Suprapubic skin (tissue), 4 donors: ENCODE measurements at regions not wholly inside any gene's neighbourhood (a gene's known extent, or its start where the extent isn't known, plus 50 kb on each side); places are given as distances from the start of the nearest gene placed in this dataset.

Source experiments
- DNase-seq, 2 donors: peaks; one replicate each; pipeline ENCODE4 v3.0.0-alpha.2; 2019; ENCODE audit warnings: low spot score in 2 of 2
- H3K27ac ChIP-seq: fragments of 200-600 bp; sonication (generic); one replicate; pipeline ENCODE4 v1.5.1; 2019
- H3K27me3 ChIP-seq: fragments of 200-600 bp; sonication (generic); one replicate; pipeline ENCODE4 v1.5.1; 2019
- H3K36me3 ChIP-seq: fragments of 200-600 bp; sonication (generic); one replicate; pipeline ENCODE4 v1.5.1; 2019
- H3K4me1 ChIP-seq: fragments of 200-600 bp; sonication (generic); one replicate; pipeline ENCODE4 v1.5.1; 2019
- H3K4me3 ChIP-seq: fragments of 200-600 bp; sonication (generic); one replicate; pipeline ENCODE4 v1.5.1; 2019; ENCODE audit warnings: mild to moderate bottlenecking
- H3K9me3 ChIP-seq: fragments of 200-600 bp; sonication (generic); one replicate; pipeline ENCODE4 v1.5.1; 2019
- EP300 ChIP-seq: sonication (generic); formaldehyde crosslinking; IDR thresholded peaks from one replicate; pipeline ENCODE4 v1.6.1; 2017; ENCODE audit warnings: antibody characterized with exemption
- POLR2A ChIP-seq, 2 donors: fragments of 450-650 bp; IDR thresholded peaks; one replicate each; pipeline ENCODE4 v1.6.1; 2017; ENCODE audit warnings: antibody characterized with exemption in 2 of 2, mild to moderate bottlenecking in 2 of 2, moderate library complexity in 2 of 2
- POLR2AphosphoS5 ChIP-seq, 3 donors: sonication (generic); formaldehyde crosslinking; IDR thresholded peaks; one replicate each; pipeline ENCODE4 v1.6.1; 2017; ENCODE audit warnings: antibody characterized with exemption in 3 of 3
- WGBS: methylation state at CpG from one replicate; pipeline ENCODE4 v1.1.5; 2018; 5-methylcytosine and 5-hydroxymethylcytosine counted together
- TF ChIP-seq, protein P1 (sequence below), 2 donors: fragments of 200-600 bp in 1 of 2; fragments of 450-650 bp in 1 of 2; sonication (generic) in 1 of 2; IDR thresholded peaks; one replicate each; pipeline ENCODE4 v1.5.1; 2016 to 2019; ENCODE audit warnings: antibody characterized with exemption in 2 of 2, mild to moderate bottlenecking in 1 of 2, moderate library complexity in 1 of 2

DNA sequence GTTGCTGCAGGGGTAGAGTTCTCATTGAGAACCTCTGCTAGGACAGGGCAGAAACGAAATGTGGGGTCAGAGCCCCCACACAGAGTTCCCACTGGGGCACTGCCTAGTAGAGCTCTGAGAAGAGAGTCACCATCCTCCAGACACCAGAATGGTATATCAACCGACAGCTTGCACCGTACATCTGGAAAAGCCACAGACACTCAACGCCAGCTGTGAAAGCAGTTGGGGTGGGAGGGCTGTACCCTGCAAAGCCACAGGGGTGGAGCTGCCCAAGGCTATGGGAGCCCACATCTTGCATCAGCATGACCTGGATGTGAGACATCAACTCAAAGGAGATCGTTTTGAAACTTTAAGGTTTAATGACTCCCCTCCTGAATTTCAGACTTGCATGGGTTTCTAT is 284.0 kb upstream of the DEPDC1 start:
- H3K27ac ChIP-seq: no peak overlapping the region
- no peak for TF ChIP-seq POLR2A (IDR thresholded peaks at IDR 0.05)
- no peak for TF ChIP-seq EP300
- no peak for TF ChIP-seq POLR2AphosphoS5 (IDR thresholded peaks at IDR 0.05)
- TF ChIP-seq, protein P1, sequence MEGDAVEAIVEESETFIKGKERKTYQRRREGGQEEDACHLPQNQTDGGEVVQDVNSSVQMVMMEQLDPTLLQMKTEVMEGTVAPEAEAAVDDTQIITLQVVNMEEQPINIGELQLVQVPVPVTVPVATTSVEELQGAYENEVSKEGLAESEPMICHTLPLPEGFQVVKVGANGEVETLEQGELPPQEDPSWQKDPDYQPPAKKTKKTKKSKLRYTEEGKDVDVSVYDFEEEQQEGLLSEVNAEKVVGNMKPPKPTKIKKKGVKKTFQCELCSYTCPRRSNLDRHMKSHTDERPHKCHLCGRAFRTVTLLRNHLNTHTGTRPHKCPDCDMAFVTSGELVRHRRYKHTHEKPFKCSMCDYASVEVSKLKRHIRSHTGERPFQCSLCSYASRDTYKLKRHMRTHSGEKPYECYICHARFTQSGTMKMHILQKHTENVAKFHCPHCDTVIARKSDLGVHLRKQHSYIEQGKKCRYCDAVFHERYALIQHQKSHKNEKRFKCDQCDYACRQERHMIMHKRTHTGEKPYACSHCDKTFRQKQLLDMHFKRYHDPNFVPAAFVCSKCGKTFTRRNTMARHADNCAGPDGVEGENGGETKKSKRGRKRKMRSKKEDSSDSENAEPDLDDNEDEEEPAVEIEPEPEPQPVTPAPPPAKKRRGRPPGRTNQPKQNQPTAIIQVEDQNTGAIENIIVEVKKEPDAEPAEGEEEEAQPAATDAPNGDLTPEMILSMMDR (IDR thresholded peaks at IDR 0.05): no peak
- no peaks in the 10 kb centered on the region for H3K9me3 ChIP-seq
- WGBS: 56% methylated on average over 5 of the region's 5 CpGs
- H3K27me3 ChIP-seq: no peaks in the 10 kb centered on the region
- H3K4me1 ChIP-seq: no peaks in the 10 kb centered on the region
- no peak for DNase-seq
- H3K4me3 ChIP-seq: no peak overlapping the region
- no peaks in the 10 kb centered on the region for H3K36me3 ChIP-seq

- no peaks in the 10 kb centered on the region for H3K9me3 ChIP-seq
- H3K36me3 ChIP-seq: no peaks in the 10 kb centered on the region
- H3K27me3 ChIP-seq: no peaks in the 10 kb centered on the region
- H3K4me3 ChIP-seq: no peak overlapping the region
- H3K4me1 ChIP-seq: no peaks in the 10 kb centered on the region
- no peak for TF ChIP-seq EP300
- no peak for TF ChIP-seq POLR2AphosphoS5 (IDR thresholded peaks at IDR 0.05)
- no peak for TF ChIP-seq POLR2A (IDR thresholded peaks at IDR 0.05)
- no peak for DNase-seq
- H3K27ac ChIP-seq: no peak overlapping the region
Measured at GRCh38 chr1:68782890-68783289, 286.0 kb upstream of the DEPDC1 start.

GRCh38 chr1:68785328-68785727 is 288.4 kb upstream of the DEPDC1 start:
- no peaks in the 10 kb centered on the region for H3K27me3 ChIP-seq
- WGBS: 47% methylated on average over 2 of the region's 2 CpGs
- H3K27ac ChIP-seq: no peak overlapping the region
- no peak for TF ChIP-seq POLR2A (IDR thresholded peaks at IDR 0.05)
- TF ChIP-seq, protein P1 (IDR thresholded peaks at IDR 0.05): no peak
- TF ChIP-seq POLR2AphosphoS5 (IDR thresholded peaks at IDR 0.05): no peak
- no peak for TF ChIP-seq EP300
- no peaks in the 10 kb centered on the region for H3K9me3 ChIP-seq
- H3K4me1 ChIP-seq: no peaks in the 10 kb centered on the region
- no peak for DNase-seq
- H3K36me3 ChIP-seq: no peaks in the 10 kb centered on the region
- no peak overlapping the region for H3K4me3 ChIP-seq

- 74% methylated on average over 1 of the region's 1 CpG for WGBS
- no peak overlapping the region for H3K27ac ChIP-seq
- no peaks in the 10 kb centered on the region for H3K4me1 ChIP-seq
- TF ChIP-seq POLR2A (IDR thresholded peaks at IDR 0.05) (no peak), EP300 (no peak), POLR2AphosphoS5 (IDR thresholded peaks at IDR 0.05) (no peak)
- TF ChIP-seq, protein P1 (IDR thresholded peaks at IDR 0.05): no peak
- DNase-seq: no peak
- no peaks in the 10 kb centered on the region for H3K36me3 ChIP-seq
- H3K9me3 ChIP-seq: no peaks in the 10 kb centered on the region
- H3K27me3 ChIP-seq: no peaks in the 10 kb centered on the region
- H3K4me3 ChIP-seq: no peak overlapping the region
Measured at GRCh38 chr1:68788762-68789161, 291.9 kb upstream of the DEPDC1 start.

DNA sequence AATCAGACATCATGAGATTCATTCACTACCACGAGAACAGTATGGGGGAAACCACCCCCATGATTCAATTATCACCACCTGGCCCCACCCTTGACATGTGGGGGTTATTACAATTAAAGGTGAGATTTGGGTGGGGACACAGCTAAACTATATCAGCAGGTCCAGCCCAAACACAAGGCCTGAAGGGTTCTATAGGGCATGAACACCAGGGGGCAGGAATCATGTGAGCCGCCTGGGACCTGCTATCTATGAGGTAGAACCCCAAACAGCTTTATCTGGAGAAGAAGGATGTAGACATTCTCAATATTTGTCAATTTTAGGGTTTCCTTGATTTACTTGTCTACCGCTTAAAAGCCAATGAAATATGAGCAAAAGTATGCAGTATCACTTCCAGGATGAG is 294.9 kb upstream of the DEPDC1 start:
- 88% methylated on average over 3 of the region's 3 CpGs for WGBS
- TF ChIP-seq EP300: no peak
- TF ChIP-seq POLR2AphosphoS5 (IDR thresholded peaks at IDR 0.05): no peak
- TF ChIP-seq, protein P1 (IDR thresholded peaks at IDR 0.05): no peak
- no peak for TF ChIP-seq POLR2A (IDR thresholded peaks at IDR 0.05)

GRCh38 chr1:68795956-68796355 is 299.1 kb upstream of the DEPDC1 start:
- no peaks in the 10 kb centered on the region for H3K9me3 ChIP-seq
- no peaks in the 10 kb centered on the region for H3K4me1 ChIP-seq
- no peaks in the 10 kb centered on the region for H3K27me3 ChIP-seq
- H3K27ac ChIP-seq: no peak overlapping the region
- H3K4me3 ChIP-seq: no peak overlapping the region
- no peaks in the 10 kb centered on the region for H3K36me3 ChIP-seq
- DNase-seq: no peak
- TF ChIP-seq EP300 (no peak), POLR2A (IDR thresholded peaks at IDR 0.05) (no peak), POLR2AphosphoS5 (IDR thresholded peaks at IDR 0.05) (no peak)
- TF ChIP-seq, protein P1 (IDR thresholded peaks at IDR 0.05): no peak

More for the DNA sequence above, 294.9 kb upstream of the DEPDC1 start:
- H3K27ac ChIP-seq: no peak overlapping the region
- no peaks in the 10 kb centered on the region for H3K4me1 ChIP-seq
- no peaks in the 10 kb centered on the region for H3K36me3 ChIP-seq
- no peaks in the 10 kb centered on the region for H3K27me3 ChIP-seq
- DNase-seq: no peak
- H3K9me3 ChIP-seq: no peaks in the 10 kb centered on the region
- H3K4me3 ChIP-seq: no peak overlapping the region
